GM18498 (cell line): ENCODE measurements at regions not wholly inside any gene's neighbourhood (a gene's known extent, or its start where the extent isn't known, plus 50 kb on each side); places are given as distances from the start of the nearest gene placed in this dataset.
A peak's percentile ranks its signal among the peaks of the same experiment; 100 is the strongest.
"Not testable (repeated sequence)": the region's sequence is repeated elsewhere in the genome, so short reads cannot be mapped to it uniquely, and the experiment has no call there.

Experiments used
- ATAC-seq: cut with Tn5 transposase; IDR thresholded peaks from one replicate; pipeline ENCODE4 v1.9.1; 2021; ENCODE audit warnings: mild to moderate bottlenecking, moderate library complexity; ENCODE audit not compliant: unreplicated experiment

GRCh38 chrX:73963682-73964081 is 111.2 kb upstream of the XIST start:
- no peak for ATAC-seq

- ATAC-seq = no peak
These were observed 110.4 kb upstream of the XIST start for GRCh38 chrX:73962948-73963347.

DNA sequence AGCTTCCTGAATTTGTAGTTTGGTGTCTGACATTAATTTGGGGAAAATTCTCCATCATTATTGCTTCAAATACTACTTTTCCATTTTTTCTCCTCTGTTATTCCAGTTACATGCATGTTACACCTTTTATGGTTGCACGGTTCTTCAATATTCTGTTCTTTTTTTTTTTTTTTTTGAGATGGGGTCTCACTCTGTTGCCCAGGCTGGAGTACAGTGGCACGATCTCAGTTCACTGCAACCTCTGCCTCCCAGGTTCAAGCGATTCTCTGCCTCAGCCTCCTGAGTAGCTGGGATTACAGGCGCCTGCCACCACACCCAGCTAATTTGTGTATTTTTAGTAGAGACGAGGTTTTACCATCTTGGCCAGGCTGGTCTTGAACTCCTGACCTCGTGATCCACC is 109.4 kb upstream of the XIST start:
- ATAC-seq = not testable (repeated sequence)

GRCh38 chrX:73944563-73944908 is 92.0 kb upstream of the XIST start:
- no peak for ATAC-seq

GRCh38 chrX:73943693-73944562 is 91.4 kb upstream of the XIST start:
- peak; percentile 100 for ATAC-seq

GRCh38 chrX:73940893-73941470 is 88.5 kb upstream of the XIST start:
- ATAC-seq = no peak

DNA sequence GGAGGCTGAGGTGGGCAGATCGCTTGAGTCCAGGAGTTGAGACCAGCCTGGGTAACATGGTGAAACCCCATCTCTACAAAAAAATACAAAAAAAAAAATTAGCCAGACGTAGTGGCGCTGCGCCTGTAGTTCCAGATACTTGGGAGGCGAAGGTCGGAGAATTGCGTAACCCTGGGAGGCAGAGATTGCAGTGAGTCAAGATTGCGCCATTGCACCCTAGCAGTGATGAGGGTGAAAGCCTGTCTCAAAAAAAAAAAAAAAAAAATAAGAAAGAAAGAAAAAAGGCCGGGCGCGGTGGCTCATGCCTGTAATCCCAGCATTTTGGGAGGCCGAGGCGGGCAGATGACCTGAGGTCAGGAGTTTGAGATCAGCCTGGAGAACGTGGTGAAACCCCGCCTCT is 85.3 kb upstream of the XIST start:
- ATAC-seq = not testable (repeated sequence)

GRCh38 chrX:73932522-73932921 is 80.0 kb upstream of the XIST start:
- ATAC-seq = no peak

- ATAC-seq = no peak
These were observed 77.8 kb upstream of the XIST start for GRCh38 chrX:73930300-73930699.

DNA sequence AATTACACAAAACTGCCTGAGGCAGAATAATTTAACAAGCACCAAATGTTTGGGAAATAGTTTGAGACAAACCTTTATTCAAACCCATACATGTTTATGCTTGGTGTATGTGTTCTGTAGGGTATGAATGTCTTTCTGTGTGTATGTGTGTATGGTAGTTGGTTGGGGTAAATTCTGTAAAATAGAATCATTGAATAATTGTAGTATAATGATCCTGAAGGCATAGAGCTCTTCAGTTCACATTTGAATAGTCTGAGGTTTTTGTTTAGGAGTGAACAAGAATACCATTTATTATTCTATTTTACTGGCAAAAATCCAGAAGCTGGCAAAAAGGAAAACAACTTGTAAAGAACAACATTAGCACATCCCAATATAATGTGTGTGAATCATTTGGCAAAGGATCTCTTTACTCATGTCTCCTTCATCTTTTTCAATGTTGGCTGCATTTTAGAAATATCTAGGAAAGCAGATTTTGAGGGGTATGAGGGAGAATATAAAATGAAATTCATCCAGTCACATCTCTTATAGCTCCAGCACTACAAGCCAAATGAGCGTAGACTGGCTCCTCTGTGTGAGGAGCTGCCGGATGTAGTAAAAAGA is 70.4 kb upstream of the XIST start:
- ATAC-seq = no peak

DNA sequence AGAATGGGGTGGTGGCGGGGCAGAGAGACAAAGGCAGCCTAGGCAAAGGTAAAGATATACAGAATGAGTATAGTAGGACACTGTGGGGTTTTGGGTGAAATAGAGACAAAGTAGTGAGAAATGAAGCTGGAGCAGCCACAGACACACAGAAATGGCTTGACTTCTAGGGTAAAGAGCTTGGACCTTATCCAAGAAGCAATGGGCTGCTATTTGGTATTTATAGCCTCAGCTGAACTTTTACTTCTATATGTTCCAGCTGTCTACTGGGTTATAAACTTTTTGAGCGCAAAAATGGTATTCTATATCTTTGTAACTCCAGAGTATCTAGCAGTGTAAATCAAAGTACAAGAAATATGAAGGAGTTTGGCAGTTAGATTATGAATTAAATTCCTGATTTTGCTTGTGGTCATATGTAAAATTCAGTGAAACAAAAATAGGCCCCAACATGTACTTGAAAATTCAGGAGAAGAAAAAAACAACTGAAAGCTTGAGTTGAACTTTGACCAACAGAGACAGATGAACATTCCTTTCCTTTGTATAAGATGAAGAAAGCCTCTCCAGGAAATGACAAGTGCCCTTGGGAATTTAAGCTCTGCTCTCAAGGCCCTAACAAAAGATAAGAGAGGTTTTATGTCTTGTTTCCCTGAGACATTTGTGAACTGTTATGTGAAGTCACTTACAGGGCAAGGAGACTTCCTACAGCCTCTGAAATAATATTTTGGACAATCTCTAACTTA is 64.6 kb upstream of the XIST start:
- ATAC-seq = no peak

GRCh38 chrX:73916489-73916888 is 64.0 kb upstream of the XIST start:
- no peak for ATAC-seq

GRCh38 chrX:73914792-73915191 is 62.3 kb upstream of the XIST start:
- ATAC-seq = not testable (repeated sequence)

- no peak for ATAC-seq
These were observed 61.1 kb upstream of the XIST start for GRCh38 chrX:73913580-73913979.

DNA sequence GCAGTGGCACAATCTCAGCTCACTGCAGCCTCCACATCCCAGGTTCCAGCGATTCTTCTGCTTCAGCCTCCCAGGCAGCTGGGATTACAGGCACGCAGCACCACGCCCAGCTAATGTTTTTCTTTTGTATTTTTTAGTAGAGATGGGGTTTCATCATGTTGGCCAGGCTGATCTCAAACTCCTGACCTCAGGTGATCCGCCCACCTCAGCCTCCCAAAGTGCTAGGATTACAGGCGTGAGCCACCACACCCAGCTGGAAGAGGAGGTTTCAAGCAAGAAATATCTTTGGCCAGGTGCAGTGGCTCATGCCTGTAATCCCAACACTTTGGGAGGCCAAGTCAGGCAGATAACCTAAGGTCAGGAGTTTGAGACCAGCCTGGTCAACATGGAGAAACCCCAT is 59.4 kb upstream of the XIST start:
- not testable (repeated sequence) for ATAC-seq

GRCh38 chrX:73905749-73906374 is 53.3 kb upstream of the XIST start:
- ATAC-seq = not testable (repeated sequence)

DNA sequence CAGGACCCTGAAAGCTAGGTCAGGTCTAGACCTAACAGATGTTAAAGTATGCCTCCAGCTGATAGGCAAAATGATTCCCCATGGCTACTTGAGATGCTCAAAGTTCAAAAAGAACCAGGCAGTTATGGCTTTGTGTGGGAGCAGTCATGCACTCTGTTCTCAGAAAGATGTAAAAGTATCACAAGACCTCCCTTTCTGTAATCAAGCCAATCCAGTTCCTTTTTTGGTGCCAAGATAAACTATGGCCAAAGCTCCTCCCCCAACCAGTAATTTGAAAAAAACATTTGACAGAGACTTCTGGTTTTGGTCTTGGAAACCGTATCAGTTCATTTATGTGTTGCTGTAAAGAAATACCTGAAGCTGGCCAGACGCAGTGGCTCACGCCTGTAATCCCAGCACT is 51.4 kb upstream of the XIST start:
- no peak for ATAC-seq
